GM23338 (cell line): ENCODE measurements at regions not wholly inside any gene's neighbourhood (a gene's known extent, or its start where the extent isn't known, plus 50 kb on each side); places are given as distances from the start of the nearest gene placed in this dataset.

ENCODE experiments used
- ATAC-seq: fragments of 200-7000 bp; cut with Tn5 transposase; 3 replicates; pipeline ENCODE4 v1.9.1; 2020
- DNase-seq: peaks from one replicate; pipeline ENCODE4 v3.0.0-alpha.2; 2015; ENCODE audit warnings: low spot score
- H2AFZ ChIP-seq: fragments of 200-600 bp; sonication (generic); 2 replicates; pipeline ENCODE4 v1.8.0; 2016; ENCODE audit warnings: antibody characterized with exemption, mild to moderate bottlenecking, moderate library complexity
- H3F3A ChIP-seq: fragments of 200-600 bp; sonication (generic); replicated peaks from 2 replicates; pipeline ENCODE4 v1.8.0; 2017; ENCODE audit warnings: antibody characterized with exemption, mixed run types, low read depth
- H3K27ac ChIP-seq: fragments of 200-600 bp; sonication (generic); 2 replicates; pipeline ENCODE4 v1.6.1; 2016; ENCODE audit warnings: low read depth
- H3K27me3 ChIP-seq: fragments of 200-600 bp; sonication (generic); 2 replicates; pipeline ENCODE4 v1.8.0; 2016; ENCODE audit warnings: mild to moderate bottlenecking, mixed run types, moderate library complexity; ENCODE audit not compliant: insufficient read depth
- H3K36me3 ChIP-seq: fragments of 200-600 bp; sonication (generic); 2 replicates; pipeline ENCODE4 v1.8.0; 2016; ENCODE audit warnings: mild to moderate bottlenecking; ENCODE audit not compliant: insufficient read depth
- H3K4me1 ChIP-seq: fragments of 200-600 bp; sonication (generic); 2 replicates; pipeline ENCODE4 v1.8.0; 2016; ENCODE audit warnings: mild to moderate bottlenecking, moderate library complexity; ENCODE audit not compliant: insufficient read depth
- H3K4me2 ChIP-seq: fragments of 200-600 bp; sonication (generic); 2 replicates; pipeline ENCODE4 v1.7.1; 2017; ENCODE audit warnings: mixed run types
- H3K4me3 ChIP-seq: fragments of 200-600 bp; sonication (generic); 2 replicates; pipeline ENCODE4 v1.6.1; 2016; ENCODE audit warnings: mixed run types
- H3K79me2 ChIP-seq: fragments of 200-600 bp; sonication (generic); replicated peaks from 2 replicates; pipeline ENCODE4 v1.8.0; 2017; ENCODE audit warnings: mild to moderate bottlenecking; ENCODE audit not compliant: insufficient read depth
- H3K9me2 ChIP-seq: fragments of 200-600 bp; sonication (generic); 2 replicates; pipeline ENCODE4 v1.8.0; 2017; ENCODE audit not compliant: insufficient read depth
- H4K20me1 ChIP-seq: fragments of 200-600 bp; sonication (generic); replicated peaks from 2 replicates; pipeline ENCODE4 v1.8.0; 2017; ENCODE audit warnings: mild to moderate bottlenecking; ENCODE audit not compliant: insufficient read depth
- H3K27ac Mint-ChIP-seq: 2 replicates; pipeline ENCODE4 v1.8.0; 2020; ENCODE audit warnings: inconsistent platforms, mild to moderate bottlenecking, moderate library complexity, mixed read lengths
- H3K27me3 Mint-ChIP-seq: 3 replicates; pipeline ENCODE4 v1.8.0; 2022; ENCODE audit warnings: low read depth, mild to moderate bottlenecking, moderate library complexity, mixed read lengths, inconsistent platforms; ENCODE audit not compliant: insufficient read depth, poor library complexity
- H3K36me3 Mint-ChIP-seq: 3 replicates; pipeline ENCODE4 v1.8.0; 2021; ENCODE audit warnings: low read depth, mild to moderate bottlenecking, inconsistent platforms, moderate library complexity, mixed read lengths
- H3K4me1 Mint-ChIP-seq: 3 replicates; pipeline ENCODE4 v1.8.0; 2020; ENCODE audit warnings: mild to moderate bottlenecking, inconsistent platforms, mixed read lengths
- H3K4me3 Mint-ChIP-seq: 3 replicates; pipeline ENCODE4 v1.8.0; 2021; ENCODE audit warnings: moderate library complexity, mild to moderate bottlenecking, inconsistent platforms, mixed read lengths
- H3K9me3 Mint-ChIP-seq: 3 replicates; pipeline ENCODE4 v1.8.0; 2020; ENCODE audit warnings: moderate library complexity, mild to moderate bottlenecking, inconsistent platforms, mixed read lengths
- CREB1 ChIP-seq: fragments of 250-450 bp; sonication (Bioruptor Pico); IDR thresholded peaks from 2 replicates; pipeline ENCODE4 v1.5.0; 2020; ENCODE audit warnings: low read depth, mild to moderate bottlenecking, moderate library complexity
- CTCF ChIP-seq, 2 experiments: fragments of 200-600 bp in 1 of 2; sonication (generic) in 1 of 2; conservative IDR thresholded peaks; 2 replicates each; pipeline versions ENCODE4 v1.5.1 to v1.6.1; 2016 to 2017; ENCODE audit warnings: antibody characterized with exemption in 2 of 2, low read depth in 2 of 2, mild to moderate bottlenecking in 2 of 2, moderate library complexity in 1 of 2
- ETS1 ChIP-seq: IDR thresholded peaks from 2 replicates; pipeline ENCODE4 v1.6.1; 2016; ENCODE audit warnings: antibody characterized with exemption
- EZH2 ChIP-seq: fragments of 200-600 bp; sonication (generic); IDR thresholded peaks from one replicate; pipeline ENCODE4 v1.8.0; 2017; ENCODE audit warnings: antibody characterized with exemption, mild to moderate bottlenecking, low read depth; ENCODE audit not compliant: unreplicated experiment
- EZH2phosphoT487 ChIP-seq: fragments of 200-600 bp; sonication (generic); IDR thresholded peaks from one replicate; pipeline ENCODE4 v1.8.1; 2018; ENCODE audit warnings: antibody characterized with exemption; ENCODE audit not compliant: unreplicated experiment
- JUNB ChIP-seq: IDR thresholded peaks from one replicate; pipeline ENCODE4 v1.6.1; 2016; ENCODE audit warnings: antibody characterized with exemption; ENCODE audit not compliant: unreplicated experiment
- NANOG ChIP-seq: IDR thresholded peaks from 2 replicates; pipeline ENCODE4 v1.6.1; 2016; ENCODE audit warnings: antibody characterized with exemption, borderline replicate concordance
- POLR2AphosphoS5 ChIP-seq: IDR thresholded peaks from 2 replicates; pipeline ENCODE4 v1.6.1; 2016; ENCODE audit warnings: antibody characterized with exemption, low read depth
- REST ChIP-seq: IDR thresholded peaks from one replicate; pipeline ENCODE4 v1.6.1; 2018; ENCODE audit warnings: antibody characterized with exemption; ENCODE audit not compliant: unreplicated experiment
- STAT1 ChIP-seq: IDR thresholded peaks from one replicate; pipeline ENCODE4 v1.6.1; 2016; ENCODE audit warnings: antibody characterized with exemption; ENCODE audit not compliant: unreplicated experiment
- ZNF114 ChIP-seq: fragments of 250-450 bp; sonication (Bioruptor Pico); IDR thresholded peaks from 2 replicates; pipeline ENCODE4 v1.5.0; 2020; ENCODE audit warnings: mild to moderate bottlenecking, moderate library complexity
- ZNF331 ChIP-seq: fragments of 250-450 bp; sonication (Bioruptor Pico); IDR thresholded peaks from 2 replicates; pipeline ENCODE4 v1.5.0; 2020; ENCODE audit warnings: low read depth, mild to moderate bottlenecking, moderate library complexity
- ZNF462 ChIP-seq: fragments of 250-450 bp; sonication (Bioruptor Pico); IDR thresholded peaks from 2 replicates; pipeline ENCODE4 v1.5.0; 2020; ENCODE audit warnings: mild to moderate bottlenecking, moderate library complexity

GRCh38 chr2:111618226-111618977 lies 265.6 kb downstream of the ANAPC1 start:
- H3K9me2 ChIP-seq: peaks cover 8% of the 10 kb centered on the region
- no peak for TF ChIP-seq REST
- no peak for TF ChIP-seq ZNF331 (CRISPR knock-in tag)
- TF ChIP-seq EZH2phosphoT487: no peak
- no peak for TF ChIP-seq JUNB
- TF ChIP-seq ETS1: no peak
- no peak for TF ChIP-seq NANOG
- no peak for TF ChIP-seq CTCF (conservative IDR thresholded peaks at IDR 0.05; ENCODE audit: low read depth in 2 of 2)
- no peak for TF ChIP-seq STAT1
- no peak for TF ChIP-seq CREB1 (CRISPR knock-in tag)
- no peak for TF ChIP-seq ZNF462 (CRISPR knock-in tag)
- no peak for TF ChIP-seq ZNF114 (CRISPR knock-in tag)
- TF ChIP-seq POLR2AphosphoS5: no peak
- no peak for TF ChIP-seq EZH2
- H4K20me1 ChIP-seq: no peaks in the 10 kb centered on the region
- Mint-ChIP-seq H3K4me1 (peaks cover 20% of the 10 kb centered on the region), H3K27ac (no peak overlapping the region), H3K9me3 (peaks cover 3% of the 10 kb centered on the region; the same call in 2 of the 3 replicates), H3K27me3 (no peaks in the 10 kb centered on the region), H3K36me3 (peaks cover 2% of the 10 kb centered on the region; the same call in 1 of the 3 replicates), H3K4me3 (no peak overlapping the region)
- H3K4me1 ChIP-seq: no peaks in the 10 kb centered on the region; the same call in 1 of the 2 replicates
- no peak overlapping the region for H3K4me2 ChIP-seq
- DNase-seq (no peak), ATAC-seq (no peak)
- H3K36me3 ChIP-seq: no peaks in the 10 kb centered on the region
- no peaks in the 10 kb centered on the region for H3F3A ChIP-seq
- no peaks in the 10 kb centered on the region for H3K79me2 ChIP-seq
- 0 out of 2 replicates have a peak overlapping the region, but pooled peaks have one; percentile 7 for H2AFZ ChIP-seq
- H3K4me3 ChIP-seq: no peak overlapping the region
- H3K27ac ChIP-seq: no peak overlapping the region
- no peaks in the 10 kb centered on the region for H3K27me3 ChIP-seq
